LNCAP (cell line): ENCODE measurements at regions not wholly inside any gene's neighbourhood (a gene's known extent, or its start where the extent isn't known, plus 50 kb on each side); places are given as distances from the start of the nearest gene placed in this dataset.

ENCODE experiments used
- CTCF ChIP-seq: fragments of 450-650 bp; IDR thresholded peaks from 2 replicates; pipeline ENCODE4 v1.5.1; 2017; ENCODE audit warnings: mild to moderate bottlenecking

- TF ChIP-seq CTCF: no peak
Measured at GRCh38 chr2:13813236-13813635, 819.3 kb upstream of the LRATD1 start.

GRCh38 chr2:13818002-13818401, 814.5 kb upstream of the LRATD1 start:
- no peak for TF ChIP-seq CTCF

GRCh38 chr2:13819896-13820295, 812.6 kb upstream of the LRATD1 start:
- TF ChIP-seq CTCF: no peak

- TF ChIP-seq CTCF: no peak
Measured at GRCh38 chr2:13821255-13821880, 811.1 kb upstream of the LRATD1 start.

GRCh38 chr2:13822365-13822764, 810.2 kb upstream of the LRATD1 start:
- TF ChIP-seq CTCF: no peak

- TF ChIP-seq CTCF: no peak
Measured at GRCh38 chr2:13826314-13826853, 806.1 kb upstream of the LRATD1 start.

GRCh38 chr2:13858626-13859025, 773.9 kb upstream of the LRATD1 start:
- no peak for TF ChIP-seq CTCF
